ENCODE measurements at regions not wholly inside any gene's neighbourhood (a gene's known extent, or its start where the extent isn't known, plus 50 kb on each side); places are given as distances from the start of the nearest gene placed in this dataset.
"Not testable (repeated sequence)": the region's sequence is repeated elsewhere in the genome, so short reads cannot be mapped to it uniquely, and the experiment has no call there.

GRCh38 chr3:130151555-130151954 is 69.9 kb downstream of the ALG1L2 start:
- not testable (repeated sequence) for DNase-seq (ENCODE audit: low read depth)

- not testable (repeated sequence) for DNase-seq (ENCODE audit: low read depth)
Measured at GRCh38 chr3:130153247-130153646, 71.6 kb downstream of the ALG1L2 start.

- not testable (repeated sequence) for DNase-seq (ENCODE audit: low read depth)
Measured at GRCh38 chr3:130155464-130155863, 73.8 kb downstream of the ALG1L2 start.

- not testable (repeated sequence) for DNase-seq (ENCODE audit: low read depth)
Measured at GRCh38 chr3:130166856-130167255, 85.2 kb downstream of the ALG1L2 start.

- DNase-seq (ENCODE audit: low read depth), result not testable (repeated sequence)
Measured at GRCh38 chr3:130175195-130175594, 93.6 kb downstream of the ALG1L2 start.

GRCh38 chr3:130176476-130177256 is 95.0 kb downstream of the ALG1L2 start:
- not testable (repeated sequence) for DNase-seq (ENCODE audit: low read depth)

GRCh38 chr3:130178835-130179234 is 97.2 kb downstream of the ALG1L2 start:
- not testable (repeated sequence) for DNase-seq (ENCODE audit: low read depth)

- DNase-seq (ENCODE audit: low read depth), result not testable (repeated sequence)
Measured at GRCh38 chr3:130179353-130179970, 97.8 kb downstream of the ALG1L2 start.

GRCh38 chr3:130182475-130182874 is 100.8 kb downstream of the ALG1L2 start:
- DNase-seq (ENCODE audit: low read depth), result not testable (repeated sequence)

GRCh38 chr3:130183689-130184088 is 102.1 kb downstream of the ALG1L2 start:
- DNase-seq (ENCODE audit: low read depth), result not testable (repeated sequence)

- DNase-seq (ENCODE audit: low read depth), result not testable (repeated sequence)
Measured at GRCh38 chr3:130184152-130185024, 102.8 kb downstream of the ALG1L2 start.

- not testable (repeated sequence) for DNase-seq (ENCODE audit: low read depth)
Measured at GRCh38 chr3:130201272-130201671, 119.6 kb downstream of the ALG1L2 start.

GRCh38 chr3:130203633-130204032 is 122.0 kb downstream of the ALG1L2 start:
- DNase-seq (ENCODE audit: low read depth), result not testable (repeated sequence)

GRCh38 chr3:130227540-130227939 is 117.9 kb upstream of the COL6A5 start:
- DNase-seq (ENCODE audit: low read depth), result no peak

- no peak for DNase-seq (ENCODE audit: low read depth)
Measured at GRCh38 chr3:130242850-130243569, 102.5 kb upstream of the COL6A5 start.

- no peak for DNase-seq (ENCODE audit: low read depth)
Measured at GRCh38 chr3:130243808-130244207, 101.7 kb upstream of the COL6A5 start.

GRCh38 chr3:130250982-130251381 is 94.5 kb upstream of the COL6A5 start:
- DNase-seq (ENCODE audit: low read depth), result no peak

GRCh38 chr3:130255442-130255841 is 90.0 kb upstream of the COL6A5 start:
- no peak for DNase-seq (ENCODE audit: low read depth)

- no peak for DNase-seq (ENCODE audit: low read depth)
Measured at GRCh38 chr3:130256821-130257340, 88.6 kb upstream of the COL6A5 start.

GRCh38 chr3:130258532-130258952 is 86.9 kb upstream of the COL6A5 start:
- DNase-seq (ENCODE audit: low read depth), result peak; percentile 36

GRCh38 chr3:130259166-130259874 is 86.2 kb upstream of the COL6A5 start:
- no peak for DNase-seq (ENCODE audit: low read depth)

All from HS-5 (cell line).